GM12878 (cell line): ENCODE measurements at regions not wholly inside any gene's neighbourhood (a gene's known extent, or its start where the extent isn't known, plus 50 kb on each side); places are given as distances from the start of the nearest gene placed in this dataset.

ENCODE experiments used
- ATAC-seq: fragments of 200-7000 bp; cut with Tn5 transposase; 3 replicates; pipeline ENCODE4 v1.9.1; 2020; ENCODE audit warnings: mild to moderate bottlenecking, moderate library complexity
- BruUV-seq: library from RNA; stranded (reverse); fragments of 400-500 nt; replicated peaks from 2 replicates; lab custom pipeline; 2021; lab: Mats Ljungman, UMichigan
- CTCF ChIA-PET: fragments of 300-600 bp; sonication (Branson Sonifier 250); formaldehyde crosslinking; extraction: SDS; loops from one replicate; lab custom pipeline; 2021; ENCODE audit warnings: inconsistent platforms; lab: Yijun Ruan, JAX
- POLR2A ChIA-PET: fragments of 350-600 bp; formaldehyde crosslinking; extraction: SDS; loops from one replicate; lab custom pipeline; 2021; ENCODE audit warnings: inconsistent platforms; lab: Charles Lee
- RAD21 ChIA-PET: fragments of 300-600 bp; sonication (Branson Sonifier 250); formaldehyde crosslinking; loops from one replicate; lab custom pipeline; 2023; ENCODE audit warnings: antibody characterized with exemption; ENCODE audit not compliant: unreplicated experiment; lab: Charles Lee
- SMC1A ChIA-PET: fragments of 300-600 bp; sonication (Branson Sonifier 250); formaldehyde crosslinking; loops from one replicate; lab custom pipeline; 2023; ENCODE audit not compliant: unreplicated experiment, uncharacterized antibody; lab: Charles Lee
- DNase-seq: peaks from one replicate; pipeline ENCODE4 v3.0.0-alpha.2; 2011; ENCODE audit warnings: low read depth, low spot score
- FAIRE-seq: peaks from 3 replicates; lab custom pipeline; 2011; peaks lifted over from hg19 to GRCh38; lab: Jason Lieb, UNC
- H2AFZ ChIP-seq: 2 replicates; pipeline ENCODE4 v1.6.0; 2011; ENCODE audit warnings: low read depth, low read length, control low read depth; ENCODE audit not compliant: control insufficient read depth
- H3K27ac ChIP-seq: 2 replicates; pipeline ENCODE4 v1.5.1; 2011; ENCODE audit warnings: control low read depth; ENCODE audit not compliant: control insufficient read depth, insufficient read depth
- H3K27me3 ChIP-seq, 2 experiments: replicated peaks in 1 of 2; 2 replicates each; pipeline versions ENCODE4 v1.6.0 to v1.6.1; 2011; ENCODE audit warnings: low read length in 1 of 2; ENCODE audit not compliant: control insufficient read depth in 2 of 2, insufficient read depth in 2 of 2
- H3K36me3 ChIP-seq, 2 experiments: 2 replicates each; pipeline ENCODE4 v1.5.1; 2011; ENCODE audit warnings: low read length in 1 of 2; ENCODE audit not compliant: control insufficient read depth in 2 of 2, insufficient read depth in 2 of 2
- H3K4me1 ChIP-seq: 2 replicates; pipeline ENCODE4 v1.6.1; 2011; ENCODE audit warnings: mild to moderate bottlenecking, low read length, moderate library complexity, mixed read lengths; ENCODE audit not compliant: control insufficient read depth, insufficient read depth
- H3K4me2 ChIP-seq: 2 replicates; pipeline ENCODE4 v1.6.0; 2011; ENCODE audit warnings: control low read depth; ENCODE audit not compliant: control insufficient read depth, insufficient read depth
- H3K4me3 ChIP-seq: fragments of 200-600 bp; sonication (generic); 2 replicates; pipeline ENCODE4 v1.5.1; 2016
- H3K79me2 ChIP-seq: 2 replicates; pipeline ENCODE4 v1.6.0; 2011; ENCODE audit warnings: low read length; ENCODE audit not compliant: control insufficient read depth, insufficient read depth
- H3K9ac ChIP-seq: 2 replicates; pipeline ENCODE4 v1.8.0; 2011; ENCODE audit warnings: low read length, control low read depth, mixed read lengths; ENCODE audit not compliant: control insufficient read depth, insufficient read depth
- H3K9me3 ChIP-seq: replicated peaks from 3 replicates; pipeline ENCODE4 v1.5.1; 2011; ENCODE audit warnings: mild to moderate bottlenecking, low read length; ENCODE audit not compliant: control insufficient read depth, insufficient read depth
- H4K20me1 ChIP-seq: 2 replicates; pipeline ENCODE4 v1.6.0; 2011; ENCODE audit not compliant: control insufficient read depth, insufficient read depth
- CEBPB ChIP-seq, 2 experiments: fragments of 150-350 bp in 1 of 2; IDR thresholded peaks; 2 replicates each; pipeline ENCODE4 v1.6.1; 2012 to 2014; ENCODE audit warnings: low read depth in 2 of 2, low read length in 2 of 2, borderline replicate concordance in 1 of 2, inconsistent platforms in 1 of 2
- CREB1 ChIP-seq: IDR thresholded peaks from 2 replicates; pipeline ENCODE4 v1.6.1; 2012; ENCODE audit warnings: low read depth, mild to moderate bottlenecking, inconsistent platforms
- FOXK2 ChIP-seq: fragments of 450-650 bp; IDR thresholded peaks from 2 replicates; pipeline ENCODE4 v1.6.1; 2017; ENCODE audit warnings: mild to moderate bottlenecking, moderate library complexity
- IRF3 ChIP-seq: fragments of 450-650 bp; IDR thresholded peaks from 2 replicates; pipeline ENCODE4 v1.6.1; 2014; ENCODE audit warnings: mild to moderate bottlenecking
- JUND ChIP-seq: IDR thresholded peaks from 2 replicates; pipeline ENCODE4 v1.6.1; 2012; ENCODE audit warnings: low read depth, mild to moderate bottlenecking, low read length, improper control_type of control experiment, moderate library complexity
- MXI1 ChIP-seq: fragments of 150-350 bp; IDR thresholded peaks from 2 replicates; pipeline ENCODE4 v1.6.1; 2011; ENCODE audit warnings: low read depth, mild to moderate bottlenecking, inconsistent platforms, low read length, improper control_type of control experiment
- NFYB ChIP-seq: IDR thresholded peaks from 2 replicates; pipeline ENCODE4 v1.6.1; 2011; ENCODE audit warnings: low read depth, mild to moderate bottlenecking, low read length, improper control_type of control experiment, moderate library complexity; ENCODE audit not compliant: insufficient read depth
- PAX8 ChIP-seq: fragments of 450-650 bp; IDR thresholded peaks from 2 replicates; pipeline ENCODE4 v1.6.1; 2017; ENCODE audit warnings: mild to moderate bottlenecking, moderate library complexity
- PBX3 ChIP-seq: IDR thresholded peaks from 2 replicates; pipeline ENCODE4 v1.6.1; 2011; ENCODE audit warnings: mild to moderate bottlenecking, low read depth, low read length, moderate library complexity; ENCODE audit not compliant: insufficient replicate concordance
- POLR2AphosphoS5 ChIP-seq: IDR thresholded peaks from 2 replicates; pipeline ENCODE4 v1.6.1; 2011; ENCODE audit warnings: mild to moderate bottlenecking, low read length, inconsistent platforms
- SMAD5 ChIP-seq: IDR thresholded peaks from 2 replicates; pipeline ENCODE4 v1.6.1; 2016; ENCODE audit warnings: antibody characterized with exemption, low read depth
- SMARCA5 ChIP-seq: fragments of 450-650 bp; IDR thresholded peaks from 2 replicates; pipeline ENCODE4 v1.6.1; 2017; ENCODE audit warnings: mild to moderate bottlenecking
- SP1 ChIP-seq: IDR thresholded peaks from one replicate; pipeline ENCODE4 v1.6.1; 2011; ENCODE audit warnings: low read depth, low read length
- ZNF207 ChIP-seq: fragments of 450-650 bp; IDR thresholded peaks from 2 replicates; pipeline ENCODE4 v1.6.1; 2014; ENCODE audit warnings: antibody characterized with exemption, mild to moderate bottlenecking, borderline replicate concordance
- WGBS: methylation state at CpG from one replicate; pipeline ENCODE4 v1.1.6; 2016; ENCODE audit warnings: low lambda C conversion rate; ENCODE audit not compliant: insufficient replicate concordance, insufficient coverage; ENCODE audit errors: missing lambda C conversion rate; 5-methylcytosine and 5-hydroxymethylcytosine counted together
- in situ Hi-C: fragments of 300-500 bp; cut with MboI; formaldehyde crosslinking; loops from 9 replicates; pipeline ENCODE4 v1.14.3; 2018; ENCODE audit warnings: mixed read lengths
- intact Hi-C: fragments of 100-400 bp; cut with micrococcal nuclease; formaldehyde crosslinking; loops from one replicate; pipeline ENCODE4 v1.14.2; 2022; ENCODE audit not compliant: unreplicated experiment

- ATAC-seq: no peak
- Histone ChIP-seq H4K20me1 (no peaks in the 10 kb centered on the region), H3K4me3 (no peak overlapping the region), H3K4me1 (no peaks in the 10 kb centered on the region), H3K4me2 (no peak overlapping the region), H3K36me3 (no peaks in the 10 kb centered on the region), H3K79me2 (no peaks in the 10 kb centered on the region), H2AFZ (no peak overlapping the region), H3K27me3 (no peaks in the 10 kb centered on the region), H3K27ac (no peak overlapping the region), H3K9me3 (no peaks in the 10 kb centered on the region), H3K9ac (no peak overlapping the region)
- ChIA-PET POLR2A (no interaction called here), RAD21 (no interaction called here), CTCF (no interaction called here), SMC1A (no interaction called here)
- FAIRE-seq: no peak
- in situ Hi-C loops: no loop called here
- BruUV-seq: no TSS peak
- DNase-seq: no peak
- WGBS: 27% methylated on average over 1 of the region's 1 CpG
- intact Hi-C loops: no loop called here
- TF ChIP-seq MXI1 (no peak), PAX8 (no peak), PBX3 (no peak), FOXK2 (no peak), POLR2AphosphoS5 (no peak), CREB1 (no peak), SMAD5 (no peak), SMARCA5 (no peak), SP1 (no peak), JUND (no peak), CEBPB (IDR thresholded peaks at IDR 0.05; ENCODE audit: borderline replicate concordance in 1 of 2, low read depth in 2 of 2, low read length in 2 of 2) (no peak), IRF3 (no peak), ZNF207 (no peak), NFYB (no peak)
Observed at GRCh38 chr3:132981719-132982118, 56.5 kb upstream of the TMEM108 start.
